ENCODE measurements at regions not wholly inside any gene's neighbourhood (a gene's known extent, or its start where the extent isn't known, plus 50 kb on each side); places are given as distances from the start of the nearest gene placed in this dataset.

DNA sequence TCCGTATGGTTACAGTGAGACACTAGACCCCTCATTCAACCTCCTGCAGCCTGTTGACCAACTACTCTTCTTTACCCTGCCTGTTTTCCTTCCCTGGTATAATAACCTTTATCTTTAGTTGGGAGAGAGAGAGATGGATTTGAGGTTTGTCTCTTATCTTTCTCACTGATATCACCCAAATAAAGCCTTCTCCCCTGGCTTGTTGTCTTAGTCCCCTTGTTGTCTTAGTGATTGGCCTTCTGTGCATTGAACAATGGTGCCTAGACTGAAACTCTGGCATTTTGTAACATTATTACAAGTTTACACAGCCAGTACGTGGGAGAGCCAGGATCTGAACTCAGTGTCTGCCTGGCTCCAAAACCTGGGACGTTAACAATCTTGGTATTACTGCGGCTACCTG lies 560.8 kb downstream of the HS3ST4 start:
- Mint-ChIP-seq H3K4me3 (no peak overlapping the region), H3K9me3 (peaks cover 11% of the 10 kb centered on the region), H3K27ac (no peak overlapping the region), H3K4me1 (no peaks in the 10 kb centered on the region), H3K27me3 (peaks cover 3% of the 10 kb centered on the region), H3K36me3 (no peaks in the 10 kb centered on the region)
- DNase-seq (ENCODE audit: low spot score in 2 of 2) (no peak), ATAC-seq (ENCODE audit: low read depth) (no peak)

DNA sequence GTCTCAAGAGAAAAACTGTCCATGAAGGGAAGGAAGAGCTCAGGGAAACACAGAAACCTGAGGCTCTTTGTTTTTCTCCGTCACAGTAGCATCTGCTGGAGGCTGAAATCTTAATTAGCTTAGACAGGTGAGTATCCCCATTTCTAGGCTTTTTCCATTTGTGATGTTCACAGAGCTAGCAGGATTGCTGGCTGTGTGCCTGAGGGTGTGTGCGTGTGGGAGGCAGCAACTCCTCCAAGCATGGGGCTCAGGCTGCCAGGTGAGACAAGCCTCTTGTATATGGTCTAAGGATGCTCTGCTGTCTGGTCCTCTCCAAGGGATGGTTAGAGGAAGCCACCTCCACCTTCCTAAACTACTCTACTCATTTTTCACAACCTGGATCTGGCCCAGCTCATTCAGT lies 569.9 kb downstream of the HS3ST4 start:
- peaks cover 2% of the 10 kb centered on the region for H3K9me3 Mint-ChIP-seq
- DNase-seq (ENCODE audit: low spot score in 2 of 2) (no peak), ATAC-seq (ENCODE audit: low read depth) (no peak)
- H3K36me3 Mint-ChIP-seq, result no peaks in the 10 kb centered on the region
- no peaks in the 10 kb centered on the region for H3K27me3 Mint-ChIP-seq
- no peak overlapping the region for H3K27ac Mint-ChIP-seq
- H3K4me1 Mint-ChIP-seq, result no peaks in the 10 kb centered on the region
- H3K4me3 Mint-ChIP-seq, result no peak overlapping the region

DNA sequence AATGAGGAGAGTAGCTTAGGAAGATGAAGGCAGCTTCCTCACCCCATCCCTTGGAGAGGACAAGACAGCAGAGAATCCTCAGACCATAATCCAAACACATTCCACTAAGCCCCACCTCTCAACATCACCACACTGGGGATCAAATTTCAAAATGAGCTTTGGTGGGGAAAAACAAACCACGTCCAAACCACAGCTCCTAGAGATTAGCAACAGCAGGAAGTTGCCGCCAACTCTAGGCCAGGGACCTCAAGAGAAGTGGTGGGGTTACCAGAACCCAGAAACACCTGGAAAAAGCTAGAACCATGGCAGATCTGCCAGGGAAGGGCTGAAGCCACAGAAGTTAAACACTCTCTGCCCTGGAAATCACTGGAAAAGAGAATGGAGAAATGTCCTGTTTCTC lies 571.6 kb downstream of the HS3ST4 start:
- Mint-ChIP-seq H3K4me1 (no peaks in the 10 kb centered on the region), H3K9me3 (peaks cover 2% of the 10 kb centered on the region), H3K27me3 (no peaks in the 10 kb centered on the region), H3K4me3 (no peak overlapping the region), H3K36me3 (no peaks in the 10 kb centered on the region), H3K27ac (no peak overlapping the region)
- DNase-seq (ENCODE audit: low spot score in 2 of 2) (no peak), ATAC-seq (ENCODE audit: low read depth) (no peak)

DNA sequence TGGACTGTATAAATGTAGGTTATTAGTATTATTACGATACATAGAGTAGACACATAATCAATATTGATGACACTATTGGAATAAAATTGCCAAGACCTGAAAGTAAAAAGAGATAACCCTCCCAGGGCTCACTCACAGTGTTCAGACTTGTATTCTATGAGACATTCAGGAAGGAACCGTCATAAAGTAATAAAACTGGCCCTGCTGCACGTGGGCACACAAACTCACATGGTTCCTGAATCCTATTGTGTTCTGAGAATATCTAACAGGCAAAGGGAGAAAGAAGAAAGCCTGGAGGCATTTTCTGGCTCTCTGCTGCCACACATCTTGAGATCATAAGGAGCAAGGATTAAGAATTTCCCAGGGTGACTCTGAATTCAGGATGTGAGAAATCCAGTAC lies 575.9 kb downstream of the HS3ST4 start:
- Mint-ChIP-seq H3K4me3 (no peak overlapping the region), H3K36me3 (no peaks in the 10 kb centered on the region), H3K4me1 (no peaks in the 10 kb centered on the region), H3K27ac (no peak overlapping the region), H3K27me3 (no peaks in the 10 kb centered on the region), H3K9me3 (peaks cover 2% of the 10 kb centered on the region)
- DNase-seq (ENCODE audit: low spot score in 2 of 2) (no peak), ATAC-seq (ENCODE audit: low read depth) (no peak)

DNA sequence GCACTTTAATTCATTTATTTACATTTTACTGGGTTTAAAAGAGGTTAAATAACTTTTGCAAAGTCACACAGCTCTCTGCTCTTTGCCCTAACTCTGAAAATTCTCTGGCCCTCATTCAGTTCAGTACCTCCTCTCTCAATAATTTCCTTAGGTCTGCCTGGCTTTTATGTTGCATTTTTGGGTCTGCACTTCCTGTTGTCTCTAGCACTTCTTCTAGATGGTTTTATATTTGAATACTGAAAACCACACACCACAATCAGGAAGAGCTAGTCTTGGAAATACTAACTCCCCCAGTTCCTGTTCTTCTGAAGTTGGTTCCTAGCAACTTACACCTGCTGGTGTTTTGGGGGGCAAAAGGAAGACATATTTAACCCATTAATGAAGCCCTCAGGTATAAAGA lies 577.9 kb downstream of the HS3ST4 start:
- Mint-ChIP-seq H3K4me1 (no peaks in the 10 kb centered on the region), H3K4me3 (no peak overlapping the region), H3K9me3 (no peaks in the 10 kb centered on the region), H3K27me3 (no peaks in the 10 kb centered on the region), H3K27ac (no peak overlapping the region), H3K36me3 (no peaks in the 10 kb centered on the region)
- ATAC-seq (ENCODE audit: low read depth), result no peak
- DNase-seq (ENCODE audit: low spot score in 2 of 2), result no peak

DNA sequence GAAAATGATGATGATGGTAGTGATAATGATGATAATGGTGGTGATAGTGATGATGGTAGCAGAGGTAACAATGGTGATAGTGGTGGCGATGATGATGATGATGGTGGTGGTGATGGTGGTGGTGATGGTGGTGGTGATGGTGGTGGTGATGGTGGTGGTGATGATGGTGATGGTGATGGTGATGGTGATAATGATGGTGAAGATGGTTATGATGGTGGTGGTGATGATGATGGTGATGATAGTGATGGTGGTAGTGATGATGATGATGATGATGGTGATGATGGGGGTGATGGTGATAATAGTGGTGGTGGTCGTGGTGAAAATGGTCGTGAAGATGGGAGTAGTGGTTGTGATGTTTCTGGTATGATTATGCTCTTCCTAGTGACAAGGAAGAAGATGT lies 581.8 kb downstream of the HS3ST4 start:
- Mint-ChIP-seq H3K9me3 (peaks cover 3% of the 10 kb centered on the region), H3K4me3 (no peak overlapping the region), H3K4me1 (no peaks in the 10 kb centered on the region), H3K36me3 (no peaks in the 10 kb centered on the region), H3K27ac (no peak overlapping the region), H3K27me3 (peaks cover 1% of the 10 kb centered on the region)
- DNase-seq (ENCODE audit: low spot score in 2 of 2) (no peak), ATAC-seq (ENCODE audit: low read depth) (no peak)

DNA sequence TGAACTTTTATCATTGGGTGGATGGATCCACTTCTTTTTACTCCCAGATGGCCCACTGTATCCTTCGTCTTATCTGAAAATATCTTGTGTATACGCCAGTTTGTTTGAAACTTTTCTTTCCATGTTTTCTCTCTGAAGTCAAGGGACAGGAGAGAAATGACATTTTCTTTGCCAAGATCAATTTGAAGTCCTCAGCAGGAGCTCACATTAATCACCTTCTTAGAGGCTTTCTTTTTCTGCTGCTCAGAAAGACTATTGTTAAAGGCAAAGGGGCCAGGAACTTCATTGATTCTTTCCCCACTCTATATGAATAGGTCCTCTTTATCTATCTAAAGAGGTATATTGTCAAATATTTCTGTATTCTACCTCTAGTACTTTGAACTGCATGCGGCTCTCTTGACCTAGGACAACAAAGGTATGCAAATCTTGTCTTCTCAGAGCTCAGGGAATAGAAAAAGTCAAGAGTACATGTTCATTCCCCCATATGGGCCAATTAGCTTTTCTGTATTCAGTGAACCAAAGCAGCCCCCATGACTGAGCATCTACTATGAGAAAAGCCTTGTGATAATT lies 583.3 kb downstream of the HS3ST4 start:
- peaks cover 1% of the 10 kb centered on the region for H3K27me3 Mint-ChIP-seq
- ATAC-seq (ENCODE audit: low read depth) (no peak), DNase-seq (ENCODE audit: low spot score in 2 of 2) (no peak)
- H3K27ac Mint-ChIP-seq, result no peak overlapping the region
- no peaks in the 10 kb centered on the region for H3K4me1 Mint-ChIP-seq
- H3K36me3 Mint-ChIP-seq, result no peaks in the 10 kb centered on the region
- no peak overlapping the region for H3K4me3 Mint-ChIP-seq
- H3K9me3 Mint-ChIP-seq, result peaks cover 3% of the 10 kb centered on the region

DNA sequence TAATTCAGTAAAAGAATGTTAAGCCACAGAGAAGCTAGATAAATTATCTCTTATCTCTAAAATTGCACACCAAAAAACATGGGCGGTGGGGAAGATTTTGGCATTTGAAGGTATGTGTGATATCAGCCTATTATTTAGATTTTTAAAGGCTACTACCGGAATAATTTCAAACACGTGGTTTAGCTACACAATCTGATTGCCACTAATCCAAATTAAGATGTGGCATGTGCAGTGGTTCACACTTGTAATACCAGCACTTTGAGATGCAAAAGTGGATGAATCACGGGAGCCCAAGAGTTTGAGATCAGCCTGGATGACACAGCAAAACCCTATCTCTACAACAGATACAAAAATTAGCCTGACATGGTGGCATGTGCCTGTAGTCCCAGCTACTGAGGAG lies 584.5 kb downstream of the HS3ST4 start:
- Mint-ChIP-seq H3K9me3 (peaks cover 4% of the 10 kb centered on the region), H3K27ac (no peak overlapping the region), H3K27me3 (peaks cover 1% of the 10 kb centered on the region), H3K4me3 (no peak overlapping the region), H3K36me3 (no peaks in the 10 kb centered on the region), H3K4me1 (no peaks in the 10 kb centered on the region)
- no peak for DNase-seq (ENCODE audit: low spot score in 2 of 2)
- no peak for ATAC-seq (ENCODE audit: low read depth)

DNA sequence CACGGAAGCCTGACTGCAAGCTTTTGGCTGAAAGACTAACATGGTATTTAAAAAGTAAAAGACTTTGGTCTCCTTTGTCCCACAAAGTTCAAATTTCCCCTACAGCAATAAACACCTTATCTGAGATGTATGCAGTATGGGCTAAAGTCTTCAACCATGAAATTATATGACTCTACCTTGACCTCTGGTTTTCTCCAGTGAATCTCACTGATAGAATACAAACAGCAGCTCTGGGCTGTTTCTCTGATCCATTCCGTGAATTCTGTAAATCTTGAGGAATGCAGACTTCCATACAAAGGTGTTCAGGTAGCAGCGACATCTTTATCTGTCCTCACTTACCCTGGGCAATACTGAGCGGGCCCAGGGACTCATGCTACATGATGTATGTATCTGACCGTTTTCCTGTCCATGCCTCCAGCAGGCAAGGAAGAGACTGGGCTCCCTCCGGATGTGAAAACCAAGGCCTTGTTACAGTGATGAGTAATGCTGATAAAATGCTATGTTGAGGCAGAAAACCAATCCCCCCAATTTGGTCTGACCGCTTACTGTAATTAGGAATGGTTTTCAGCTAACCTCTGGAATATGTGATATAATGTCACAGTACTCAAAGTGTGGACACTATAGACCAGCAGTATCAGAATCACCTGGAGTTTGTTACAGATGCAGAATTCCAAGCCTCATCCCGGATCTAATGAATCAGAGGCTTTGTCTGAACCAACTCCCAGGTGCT lies 589.8 kb downstream of the HS3ST4 start:
- H3K27ac Mint-ChIP-seq, result no peak overlapping the region
- ATAC-seq (ENCODE audit: low read depth), result no peak

DNA sequence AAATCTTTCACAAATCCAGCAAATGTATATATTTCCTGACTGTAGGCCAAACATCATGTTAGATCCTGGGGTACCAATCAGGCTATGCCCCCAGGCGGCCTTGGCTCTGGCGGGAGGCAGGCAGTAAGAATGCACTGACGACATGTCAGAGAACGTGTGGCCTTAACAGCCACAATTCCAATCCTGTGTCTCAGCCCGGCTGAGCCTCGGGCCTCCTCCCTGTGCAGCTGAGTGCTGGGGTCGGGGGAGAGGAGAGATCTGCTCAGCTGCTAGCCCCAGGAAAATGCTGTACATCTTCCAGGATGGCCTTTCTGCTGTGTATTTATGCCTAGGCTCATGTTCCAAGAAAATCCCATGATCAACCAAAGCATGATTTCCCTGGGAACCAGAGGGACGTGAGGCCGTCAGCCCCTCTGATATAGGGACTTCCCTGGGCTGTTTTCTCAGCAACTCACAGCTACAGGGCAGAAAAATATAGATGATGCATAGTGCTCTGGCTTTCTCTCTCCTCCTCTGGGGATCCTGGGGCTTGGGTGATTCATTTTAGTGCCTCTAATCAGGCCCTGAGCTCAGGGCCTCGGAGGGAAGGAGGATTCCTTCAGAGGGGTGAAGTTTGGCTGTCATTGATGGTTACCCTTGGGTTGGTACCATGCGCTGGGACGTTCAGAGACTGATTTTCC lies 604.0 kb downstream of the HS3ST4 start:
- H3K36me3 Mint-ChIP-seq, result no peaks in the 10 kb centered on the region
- DNase-seq (ENCODE audit: low spot score in 2 of 2) (no peak), ATAC-seq (ENCODE audit: low read depth) (no peak)
- no peak overlapping the region for H3K4me3 Mint-ChIP-seq
- H3K27me3 Mint-ChIP-seq, result no peaks in the 10 kb centered on the region
- no peaks in the 10 kb centered on the region for H3K9me3 Mint-ChIP-seq
- no peak overlapping the region for H3K27ac Mint-ChIP-seq
- H3K4me1 Mint-ChIP-seq, result no peaks in the 10 kb centered on the region

More for the DNA sequence above, 589.8 kb downstream of the HS3ST4 start:
- no peak overlapping the region for H3K4me3 Mint-ChIP-seq
- H3K4me1 Mint-ChIP-seq, result no peaks in the 10 kb centered on the region
- H3K9me3 Mint-ChIP-seq, result peaks cover 1% of the 10 kb centered on the region
- no peaks in the 10 kb centered on the region for H3K36me3 Mint-ChIP-seq
- no peaks in the 10 kb centered on the region for H3K27me3 Mint-ChIP-seq
- no peak for DNase-seq (ENCODE audit: low spot score in 2 of 2)

DNA sequence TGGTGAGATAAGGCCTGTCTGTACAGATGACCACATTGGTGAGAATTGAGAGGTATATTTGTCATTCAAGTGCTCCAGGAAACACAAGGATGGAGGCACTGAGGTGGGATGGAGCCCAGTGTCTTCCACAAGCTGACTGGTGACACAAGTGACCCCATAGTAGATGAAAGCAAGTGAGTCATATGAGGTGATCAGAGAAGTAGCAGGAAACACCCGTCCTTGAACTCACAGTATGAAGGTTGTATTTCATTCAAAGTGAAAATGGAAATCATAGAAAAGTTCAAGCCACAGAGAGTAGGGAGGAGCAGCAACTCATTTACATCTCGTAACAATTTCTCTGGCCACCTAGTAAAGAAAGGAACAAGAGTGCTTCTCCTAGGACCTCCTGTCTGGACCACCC lies 609.8 kb downstream of the HS3ST4 start:
- Mint-ChIP-seq H3K9me3 (peaks cover 5% of the 10 kb centered on the region), H3K4me1 (no peaks in the 10 kb centered on the region), H3K27me3 (peaks cover 3% of the 10 kb centered on the region), H3K36me3 (no peaks in the 10 kb centered on the region), H3K4me3 (no peak overlapping the region), H3K27ac (no peak overlapping the region)
- DNase-seq (ENCODE audit: low spot score in 2 of 2) (no peak), ATAC-seq (ENCODE audit: low read depth) (no peak)

DNA sequence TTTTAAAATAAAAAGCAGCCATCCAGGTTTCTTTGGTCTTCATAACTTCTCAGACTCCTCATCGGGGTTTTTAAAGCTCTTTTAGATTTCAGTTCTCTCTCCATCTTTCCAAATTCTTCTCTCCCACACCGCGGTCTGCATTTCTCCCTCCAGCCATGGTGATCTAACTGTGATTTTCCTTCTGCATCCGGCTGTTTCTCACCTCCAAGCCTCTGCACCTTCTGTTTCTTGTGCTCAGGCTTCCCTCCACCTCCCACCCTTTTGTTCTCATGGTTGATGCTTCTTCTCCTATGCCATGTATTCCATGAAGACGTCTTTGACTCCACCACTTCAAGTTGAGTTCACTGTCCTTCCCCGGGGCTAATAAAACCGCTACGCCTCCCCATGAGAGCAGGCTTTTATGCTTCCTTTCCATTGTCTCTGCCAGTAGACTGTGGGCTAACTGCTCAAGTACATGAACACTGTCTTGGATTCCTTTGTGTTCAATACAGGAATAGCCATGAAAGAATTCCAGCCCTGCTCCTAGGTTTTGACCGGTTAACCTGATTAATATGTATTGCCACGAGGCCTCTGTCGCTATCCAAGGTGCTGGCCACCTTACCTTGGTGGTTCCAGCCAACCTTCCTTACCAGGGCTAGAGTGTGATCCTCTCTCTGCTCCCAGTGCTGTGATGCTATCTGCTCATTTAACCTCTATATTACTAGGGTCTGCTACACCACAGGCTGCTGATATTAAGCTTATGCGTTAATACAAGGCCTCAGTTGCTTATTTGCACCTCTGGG lies 625.1 kb downstream of the HS3ST4 start:
- Mint-ChIP-seq H3K27me3 (peaks cover 1% of the 10 kb centered on the region), H3K27ac (no peak overlapping the region), H3K4me3 (no peak overlapping the region), H3K36me3 (no peaks in the 10 kb centered on the region), H3K9me3 (peaks cover 6% of the 10 kb centered on the region), H3K4me1 (no peaks in the 10 kb centered on the region)
- DNase-seq (ENCODE audit: low spot score in 2 of 2), result no peak
- ATAC-seq (ENCODE audit: low read depth), result no peak

DNA sequence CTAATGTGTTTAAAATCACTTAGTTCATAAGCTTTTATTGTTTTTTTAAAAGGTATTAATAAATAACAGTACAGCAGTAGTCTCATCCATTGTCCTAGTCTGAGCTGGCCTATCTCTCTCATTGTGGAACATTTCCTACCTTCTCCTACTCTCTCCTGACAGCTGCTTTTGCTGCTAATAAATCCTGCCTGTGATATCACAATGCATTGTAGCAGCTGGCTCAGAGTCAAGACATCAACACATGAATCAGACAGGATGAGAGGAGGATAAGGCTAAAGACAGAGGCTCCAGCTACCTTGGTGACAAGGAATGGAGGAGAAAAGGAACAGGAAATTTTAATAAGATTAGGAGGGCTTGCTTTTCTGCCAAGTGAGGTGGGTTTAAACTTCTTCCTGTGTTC lies 626.1 kb downstream of the HS3ST4 start:
- no peak for ATAC-seq (ENCODE audit: low read depth)
- peaks cover 1% of the 10 kb centered on the region for H3K27me3 Mint-ChIP-seq

DNA sequence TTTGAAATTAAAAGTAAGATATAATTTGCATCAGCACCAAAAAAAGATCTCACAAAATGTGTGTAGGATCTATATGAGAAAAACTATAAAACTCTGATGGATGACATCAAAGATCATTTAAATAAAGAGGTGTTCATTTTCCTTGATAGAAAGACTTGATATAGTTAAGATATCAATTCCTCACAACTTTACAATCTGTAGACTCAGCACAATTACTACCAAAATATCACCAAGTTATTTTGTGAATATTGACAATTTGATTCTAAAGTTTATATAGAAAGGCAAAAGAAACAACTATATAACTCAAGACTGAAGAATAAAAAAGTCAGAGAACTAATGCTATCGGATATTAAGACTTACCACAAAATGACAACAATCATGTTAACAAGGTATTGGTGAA lies 638.9 kb downstream of the HS3ST4 start:
- H3K27ac Mint-ChIP-seq, result no peak overlapping the region
- no peak overlapping the region for H3K4me3 Mint-ChIP-seq
- no peak for ATAC-seq (ENCODE audit: low read depth)
- H3K36me3 Mint-ChIP-seq, result no peaks in the 10 kb centered on the region
- DNase-seq (ENCODE audit: low spot score in 2 of 2), result no peak
- H3K9me3 Mint-ChIP-seq, result peaks cover 11% of the 10 kb centered on the region
- H3K27me3 Mint-ChIP-seq, result no peaks in the 10 kb centered on the region
- H3K4me1 Mint-ChIP-seq, result no peaks in the 10 kb centered on the region

More for the DNA sequence above, 626.1 kb downstream of the HS3ST4 start:
- no peak overlapping the region for H3K4me3 Mint-ChIP-seq
- H3K4me1 Mint-ChIP-seq, result no peaks in the 10 kb centered on the region
- H3K36me3 Mint-ChIP-seq, result no peaks in the 10 kb centered on the region
- H3K27ac Mint-ChIP-seq, result no peak overlapping the region
- peaks cover 6% of the 10 kb centered on the region for H3K9me3 Mint-ChIP-seq
- DNase-seq (ENCODE audit: low spot score in 2 of 2), result no peak

Data from memory B cell (primary cell).